HG02852 (cell line): ENCODE measurements at regions not wholly inside any gene's neighbourhood (a gene's known extent, or its start where the extent isn't known, plus 50 kb on each side); places are given as distances from the start of the nearest gene placed in this dataset.
"Not testable (repeated sequence)": the region's sequence is repeated elsewhere in the genome, so short reads cannot be mapped to it uniquely, and the experiment has no call there.

Source experiments
- ATAC-seq: cut with Tn5 transposase; IDR thresholded peaks from one replicate; pipeline ENCODE4 v1.9.1; 2021; ENCODE audit warnings: mild to moderate bottlenecking, moderate library complexity; ENCODE audit not compliant: unreplicated experiment

DNA sequence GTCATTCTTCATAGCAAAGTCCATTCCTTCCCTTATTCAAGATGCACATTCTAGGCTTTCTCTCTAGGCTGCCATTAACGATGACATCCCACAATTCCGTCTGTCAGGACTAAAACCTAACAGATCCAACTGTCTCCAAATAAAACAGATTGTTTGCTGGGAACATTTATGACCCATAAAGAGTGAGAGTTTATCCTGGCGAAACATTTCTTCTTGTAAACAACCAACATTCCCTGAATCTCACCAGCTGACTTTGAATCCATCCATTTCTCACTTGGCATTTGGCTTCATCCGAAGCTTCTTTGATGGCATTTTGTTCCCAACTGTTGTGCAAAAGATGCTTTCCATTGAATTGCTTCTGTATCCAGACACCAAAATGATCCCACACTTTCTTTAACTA is 93.1 kb downstream of the OLIG3 start:
- no peak for ATAC-seq

DNA sequence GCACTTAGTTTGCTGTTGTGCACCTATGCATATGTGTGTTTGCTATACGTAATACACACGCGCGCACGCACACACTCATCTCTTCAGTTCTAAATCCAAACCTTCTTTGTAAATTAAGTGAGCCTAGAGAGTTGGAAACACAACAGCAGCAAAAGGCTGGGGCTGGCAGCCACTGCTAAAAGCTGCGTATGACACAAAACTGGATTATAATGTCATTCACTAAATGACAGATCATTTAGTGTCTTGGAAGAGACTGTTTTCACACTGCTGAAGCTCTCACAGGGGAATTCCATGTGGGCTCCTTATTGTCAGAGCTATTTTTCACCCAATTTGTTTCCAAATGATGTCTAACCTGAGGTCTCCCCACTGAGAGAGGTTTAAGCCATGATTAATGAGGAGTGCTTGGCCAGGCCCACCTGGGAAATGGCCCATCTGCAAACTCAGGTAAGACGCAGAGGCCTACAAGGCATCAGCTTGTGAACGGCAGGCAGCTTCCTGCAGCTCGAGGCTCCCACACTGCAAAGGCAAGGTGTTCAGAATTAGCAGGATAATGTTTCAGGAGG is 94.2 kb downstream of the OLIG3 start:
- ATAC-seq = peak; percentile 50

GRCh38 chr6:137395316-137395715 is 98.9 kb downstream of the OLIG3 start:
- no peak for ATAC-seq

- no peak for ATAC-seq
Observed at GRCh38 chr6:137391061-137391814, 103.0 kb downstream of the OLIG3 start.

- ATAC-seq = no peak
Observed at GRCh38 chr6:137390334-137390733, 103.9 kb downstream of the OLIG3 start.

GRCh38 chr6:137389150-137389704 is 105.0 kb downstream of the OLIG3 start:
- ATAC-seq = peak; percentile 82

DNA sequence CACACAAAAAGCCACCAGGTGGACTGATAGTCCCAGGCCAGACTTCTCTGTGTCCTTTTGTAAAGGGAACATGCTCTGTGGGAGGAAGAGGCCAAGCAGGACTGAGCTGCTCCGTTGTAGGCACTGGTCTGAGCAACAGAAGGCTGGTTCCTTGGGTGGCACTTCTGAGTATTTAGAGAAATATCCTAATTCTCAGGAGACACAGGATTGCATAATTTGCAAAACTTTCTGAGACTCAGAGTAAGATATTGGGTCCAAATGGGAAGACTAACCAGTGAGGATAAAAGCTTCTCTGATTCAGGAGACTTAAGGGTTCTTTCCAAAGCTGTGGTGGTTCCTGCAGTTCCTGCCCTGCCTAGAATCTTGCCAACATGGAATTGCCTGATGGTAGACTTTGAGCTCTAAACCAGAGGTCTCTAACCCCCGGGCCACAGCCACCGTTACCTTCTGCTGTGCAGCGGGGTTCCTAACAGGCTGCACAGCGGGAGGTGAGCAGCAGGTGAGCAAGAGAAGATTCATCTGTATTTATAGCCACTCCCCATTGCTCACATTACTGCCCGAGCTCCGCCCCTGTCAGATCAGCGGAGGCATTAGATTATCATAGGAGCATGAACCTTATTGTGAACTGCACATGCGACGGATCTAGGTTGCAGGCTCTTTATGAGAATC is 107.0 kb downstream of the OLIG3 start:
- ATAC-seq = no peak

GRCh38 chr6:137383287-137383686 is 110.9 kb downstream of the OLIG3 start:
- ATAC-seq = not testable (repeated sequence)

GRCh38 chr6:137378090-137378369 is 116.2 kb downstream of the OLIG3 start:
- ATAC-seq = no peak

GRCh38 chr6:137373296-137373695 is 120.9 kb downstream of the OLIG3 start:
- ATAC-seq = no peak

- ATAC-seq = no peak
Observed at GRCh38 chr6:137372532-137372931, 121.7 kb downstream of the OLIG3 start.

GRCh38 chr6:137371634-137372016 is 122.6 kb downstream of the OLIG3 start:
- no peak for ATAC-seq

DNA sequence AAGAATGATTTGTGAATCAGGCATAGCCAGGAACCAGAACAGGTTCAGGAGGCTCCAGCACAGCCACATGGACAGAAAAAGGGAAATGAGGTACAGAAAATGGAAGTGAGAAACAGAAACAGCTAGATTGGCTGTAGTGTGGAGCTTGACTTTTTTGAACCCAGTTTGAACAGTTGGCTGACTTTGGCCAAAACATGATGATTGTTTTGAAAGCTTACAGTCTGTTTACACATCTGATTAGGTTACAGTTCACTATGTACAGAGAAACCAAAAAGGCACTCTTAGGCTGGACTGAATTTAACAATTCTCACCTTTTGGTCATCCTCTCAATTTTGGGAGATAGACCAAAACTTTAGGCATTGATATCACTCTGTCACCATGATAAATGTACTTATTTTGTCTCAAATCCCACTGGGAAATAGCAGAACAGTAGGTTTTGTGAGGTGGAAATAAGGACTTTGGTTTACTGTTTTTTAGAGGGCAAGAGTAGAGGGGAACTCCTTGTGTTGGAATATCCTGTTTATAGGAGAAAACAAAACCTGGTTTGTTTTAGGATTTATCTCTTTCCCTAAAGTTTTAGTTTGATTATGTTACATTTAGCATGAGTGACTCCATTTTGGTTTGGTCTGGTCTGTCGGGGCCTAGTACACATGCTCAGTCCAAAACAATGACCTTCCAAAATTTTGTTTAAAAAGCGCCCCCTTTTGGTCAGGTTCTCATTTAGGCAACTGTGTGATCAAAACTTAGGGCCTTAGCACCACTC is 123.1 kb downstream of the OLIG3 start:
- peak; percentile 78 for ATAC-seq

DNA sequence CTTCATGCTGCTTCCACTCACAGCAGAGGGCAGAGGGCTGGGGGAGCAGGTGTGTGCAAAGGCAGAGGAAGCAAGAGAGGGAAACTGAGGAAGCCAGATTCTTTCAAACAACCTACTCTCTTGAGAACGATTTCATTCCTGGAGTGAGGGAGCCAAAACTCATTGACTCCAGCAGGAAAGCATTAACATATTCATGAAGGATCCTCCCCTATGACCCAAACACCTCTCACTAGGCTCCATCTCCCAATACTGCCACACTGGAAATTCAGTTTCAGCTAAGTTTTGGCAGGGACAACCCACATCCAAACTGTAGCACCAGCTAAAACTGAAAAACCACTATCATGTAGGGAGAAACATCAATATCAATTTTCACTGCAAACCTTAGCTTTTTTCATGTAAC is 125.1 kb downstream of the OLIG3 start:
- no peak for ATAC-seq

GRCh38 chr6:137365707-137366437 is 128.3 kb downstream of the OLIG3 start:
- ATAC-seq = no peak

DNA sequence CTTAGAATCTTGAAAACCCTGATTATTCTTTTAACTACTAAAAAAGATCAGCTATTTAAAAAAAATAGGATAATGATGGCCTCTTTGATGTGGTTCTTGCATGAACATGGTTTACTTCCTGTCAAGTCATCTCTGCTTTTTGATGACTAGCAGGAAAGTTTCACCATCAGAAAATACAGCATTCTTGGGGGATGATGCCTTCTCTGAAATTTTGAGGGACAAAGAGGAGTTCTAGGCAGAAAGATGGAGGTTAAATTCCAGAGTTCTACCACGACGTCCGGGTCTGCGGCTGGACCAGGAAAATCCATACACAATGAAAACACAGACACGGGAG is 130.4 kb downstream of the OLIG3 start:
- ATAC-seq = no peak

DNA sequence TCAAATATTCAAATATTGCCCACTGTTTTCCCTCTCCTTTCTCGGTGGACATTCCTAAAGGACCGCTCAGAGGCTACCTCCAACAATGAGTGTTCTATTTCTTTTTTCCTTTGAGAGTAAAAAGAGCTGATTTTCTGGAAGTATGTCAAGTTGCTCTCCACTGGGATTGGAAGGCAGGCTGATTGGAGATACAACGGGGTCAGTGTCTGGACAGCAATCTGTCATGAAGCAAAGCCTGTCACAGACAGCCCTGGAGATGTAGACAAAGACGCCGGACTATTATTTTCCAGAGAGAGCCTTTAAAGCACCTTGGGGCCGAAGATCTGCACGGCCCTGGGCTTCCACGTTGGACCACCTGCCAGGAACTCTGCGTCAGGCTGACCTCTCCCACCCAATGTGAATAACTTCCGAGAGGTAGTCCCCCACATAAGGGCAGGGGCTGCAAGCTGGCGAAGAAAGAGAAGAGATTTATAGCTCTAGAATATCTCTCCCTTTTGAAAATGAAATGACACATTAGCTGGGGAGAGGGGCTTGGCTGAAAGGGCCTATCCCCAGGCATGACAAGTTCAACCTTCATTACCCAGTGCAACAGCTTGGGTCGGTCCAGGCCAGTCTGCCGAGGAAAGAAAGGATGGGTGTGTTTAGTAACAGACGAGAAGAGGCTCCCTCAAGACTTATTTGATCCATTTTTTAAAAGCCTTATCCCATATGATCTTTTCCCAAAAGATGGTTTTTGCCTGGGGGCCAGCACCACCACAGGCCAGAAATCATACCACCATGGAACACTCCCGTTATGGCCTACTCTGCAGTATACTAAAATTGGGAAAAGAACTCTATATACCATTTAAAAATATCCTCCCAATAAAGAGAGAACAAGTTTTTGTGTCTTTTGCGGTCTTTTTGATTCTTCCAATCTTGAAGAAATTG is 131.1 kb downstream of the OLIG3 start:
- no peak for ATAC-seq

- no peak for ATAC-seq
Observed at GRCh38 chr6:137361701-137362100, 132.5 kb downstream of the OLIG3 start.

- ATAC-seq = no peak
Observed at GRCh38 chr6:137358273-137358672, 135.9 kb downstream of the OLIG3 start.

GRCh38 chr6:137357948-137358266 is 136.3 kb downstream of the OLIG3 start:
- no peak for ATAC-seq
